HL-60 (cell line): ENCODE measurements at regions not wholly inside any gene's neighbourhood (a gene's known extent, or its start where the extent isn't known, plus 50 kb on each side); places are given as distances from the start of the nearest gene placed in this dataset.

Experiments
- DNase-seq, 2 experiments: peaks; one replicate each; pipeline ENCODE4 v3.0.0-alpha.2; 2010 to 2020; ENCODE audit warnings: low read depth in 1 of 2, low spot score in 1 of 2
- H3K27ac ChIP-seq: fragments of 250-450 bp; sonication (Bioruptor Pico); replicated peaks from 2 replicates; pipeline ENCODE4 v1.5.1; 2020; ENCODE audit warnings: mild to moderate bottlenecking, moderate library complexity
- H3K27me3 ChIP-seq: fragments of 250-450 bp; sonication (Bioruptor Pico); 2 replicates; pipeline ENCODE4 v1.5.1; 2021; ENCODE audit warnings: mild to moderate bottlenecking, moderate library complexity; ENCODE audit not compliant: insufficient read depth, poor library complexity, severe bottlenecking
- H3K4me3 ChIP-seq: replicated peaks from 2 replicates; pipeline ENCODE4 v1.5.1; 2011; ENCODE audit warnings: mild to moderate bottlenecking, control low read depth, low read length; ENCODE audit not compliant: insufficient read depth
- GABPA ChIP-seq: IDR thresholded peaks from 2 replicates; pipeline ENCODE4 v1.6.1; 2012; ENCODE audit warnings: low read depth
- POLR2AphosphoS5 ChIP-seq: IDR thresholded peaks from 2 replicates; pipeline ENCODE4 v1.6.1; 2012; ENCODE audit warnings: low read depth
- SPI1 ChIP-seq: IDR thresholded peaks from 2 replicates; pipeline ENCODE4 v1.6.1; 2012; ENCODE audit warnings: low read depth, mild to moderate bottlenecking, borderline replicate concordance
- TF ChIP-seq, protein P1 (sequence below): IDR thresholded peaks from 2 replicates; pipeline ENCODE4 v1.6.1; 2012; ENCODE audit warnings: low read depth; ENCODE audit not compliant: insufficient replicate concordance
- TF ChIP-seq, protein P2 (sequence below): IDR thresholded peaks from one replicate; pipeline ENCODE4 v1.5.1; 2011; ENCODE audit warnings: low read length, control low read depth, inconsistent platforms; ENCODE audit not compliant: insufficient read depth

DNA sequence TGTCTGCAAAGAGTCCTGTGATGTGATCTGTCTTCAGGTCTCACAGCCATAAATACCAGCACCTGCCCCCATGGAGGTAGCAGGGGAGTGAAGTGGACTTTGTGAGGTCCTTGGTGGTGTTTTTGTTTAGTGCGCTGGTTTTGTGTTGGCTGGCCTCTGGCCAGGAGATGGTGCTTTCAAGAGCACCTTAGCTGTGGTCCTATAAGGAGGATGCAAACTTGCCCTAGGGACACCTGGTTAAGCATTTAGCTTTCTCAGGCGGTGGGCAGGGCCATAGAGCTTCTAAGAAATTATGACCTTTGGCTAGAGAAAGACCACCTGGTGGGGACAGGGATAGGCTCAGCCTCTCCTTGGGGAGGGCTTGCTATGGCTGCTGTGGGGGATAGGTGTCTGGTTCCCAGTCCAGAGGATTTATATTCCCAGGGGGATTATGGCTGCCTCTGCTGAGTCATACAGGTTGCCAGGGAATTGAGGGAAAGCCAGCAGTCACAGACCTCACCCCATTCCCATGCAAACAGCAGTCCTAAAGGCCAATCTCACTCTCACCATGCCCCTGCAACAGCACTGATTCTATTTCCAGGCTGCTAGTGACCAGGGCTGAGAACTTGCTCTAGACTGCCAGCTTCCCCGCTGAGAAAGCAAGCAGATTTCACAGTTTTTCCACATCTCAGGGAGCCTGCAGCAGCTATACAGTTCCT, 259.3 kb downstream of the TFAP2B start:
- Histone ChIP-seq H3K27ac (no peak overlapping the region), H3K27me3 (no peaks in the 10 kb centered on the region), H3K4me3 (no peak overlapping the region)
- TF ChIP-seq GABPA (no peak), SPI1 (no peak), POLR2AphosphoS5 (no peak)
- TF ChIP-seq, protein P1, sequence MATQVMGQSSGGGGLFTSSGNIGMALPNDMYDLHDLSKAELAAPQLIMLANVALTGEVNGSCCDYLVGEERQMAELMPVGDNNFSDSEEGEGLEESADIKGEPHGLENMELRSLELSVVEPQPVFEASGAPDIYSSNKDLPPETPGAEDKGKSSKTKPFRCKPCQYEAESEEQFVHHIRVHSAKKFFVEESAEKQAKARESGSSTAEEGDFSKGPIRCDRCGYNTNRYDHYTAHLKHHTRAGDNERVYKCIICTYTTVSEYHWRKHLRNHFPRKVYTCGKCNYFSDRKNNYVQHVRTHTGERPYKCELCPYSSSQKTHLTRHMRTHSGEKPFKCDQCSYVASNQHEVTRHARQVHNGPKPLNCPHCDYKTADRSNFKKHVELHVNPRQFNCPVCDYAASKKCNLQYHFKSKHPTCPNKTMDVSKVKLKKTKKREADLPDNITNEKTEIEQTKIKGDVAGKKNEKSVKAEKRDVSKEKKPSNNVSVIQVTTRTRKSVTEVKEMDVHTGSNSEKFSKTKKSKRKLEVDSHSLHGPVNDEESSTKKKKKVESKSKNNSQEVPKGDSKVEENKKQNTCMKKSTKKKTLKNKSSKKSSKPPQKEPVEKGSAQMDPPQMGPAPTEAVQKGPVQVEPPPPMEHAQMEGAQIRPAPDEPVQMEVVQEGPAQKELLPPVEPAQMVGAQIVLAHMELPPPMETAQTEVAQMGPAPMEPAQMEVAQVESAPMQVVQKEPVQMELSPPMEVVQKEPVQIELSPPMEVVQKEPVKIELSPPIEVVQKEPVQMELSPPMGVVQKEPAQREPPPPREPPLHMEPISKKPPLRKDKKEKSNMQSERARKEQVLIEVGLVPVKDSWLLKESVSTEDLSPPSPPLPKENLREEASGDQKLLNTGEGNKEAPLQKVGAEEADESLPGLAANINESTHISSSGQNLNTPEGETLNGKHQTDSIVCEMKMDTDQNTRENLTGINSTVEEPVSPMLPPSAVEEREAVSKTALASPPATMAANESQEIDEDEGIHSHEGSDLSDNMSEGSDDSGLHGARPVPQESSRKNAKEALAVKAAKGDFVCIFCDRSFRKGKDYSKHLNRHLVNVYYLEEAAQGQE = no peak
- TF ChIP-seq, protein P2, sequence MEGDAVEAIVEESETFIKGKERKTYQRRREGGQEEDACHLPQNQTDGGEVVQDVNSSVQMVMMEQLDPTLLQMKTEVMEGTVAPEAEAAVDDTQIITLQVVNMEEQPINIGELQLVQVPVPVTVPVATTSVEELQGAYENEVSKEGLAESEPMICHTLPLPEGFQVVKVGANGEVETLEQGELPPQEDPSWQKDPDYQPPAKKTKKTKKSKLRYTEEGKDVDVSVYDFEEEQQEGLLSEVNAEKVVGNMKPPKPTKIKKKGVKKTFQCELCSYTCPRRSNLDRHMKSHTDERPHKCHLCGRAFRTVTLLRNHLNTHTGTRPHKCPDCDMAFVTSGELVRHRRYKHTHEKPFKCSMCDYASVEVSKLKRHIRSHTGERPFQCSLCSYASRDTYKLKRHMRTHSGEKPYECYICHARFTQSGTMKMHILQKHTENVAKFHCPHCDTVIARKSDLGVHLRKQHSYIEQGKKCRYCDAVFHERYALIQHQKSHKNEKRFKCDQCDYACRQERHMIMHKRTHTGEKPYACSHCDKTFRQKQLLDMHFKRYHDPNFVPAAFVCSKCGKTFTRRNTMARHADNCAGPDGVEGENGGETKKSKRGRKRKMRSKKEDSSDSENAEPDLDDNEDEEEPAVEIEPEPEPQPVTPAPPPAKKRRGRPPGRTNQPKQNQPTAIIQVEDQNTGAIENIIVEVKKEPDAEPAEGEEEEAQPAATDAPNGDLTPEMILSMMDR = no peak
- no peak for DNase-seq

DNA sequence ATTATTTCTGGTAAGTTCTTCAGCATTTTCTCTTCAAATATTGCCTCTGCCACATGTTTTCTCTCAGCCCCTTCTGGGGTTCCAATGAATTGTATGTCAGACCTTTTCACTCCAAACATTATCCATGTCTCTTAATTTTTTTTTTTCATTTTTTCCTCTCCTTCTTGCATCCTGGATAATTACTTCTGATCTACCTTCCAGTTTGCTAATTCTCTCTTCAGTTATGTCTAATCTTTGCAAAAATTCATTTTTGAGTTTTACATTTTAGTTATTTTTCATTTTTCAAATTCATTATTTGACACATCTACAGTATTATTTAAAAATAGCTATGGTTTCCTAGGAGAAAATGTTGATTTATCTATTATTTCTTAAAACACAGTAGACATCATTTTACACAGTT, 271.7 kb downstream of the TFAP2B start:
- Histone ChIP-seq H3K27ac (no peak overlapping the region), H3K4me3 (no peak overlapping the region), H3K27me3 (no peaks in the 10 kb centered on the region)
- TF ChIP-seq SPI1 (no peak), POLR2AphosphoS5 (no peak), GABPA (no peak)
- TF ChIP-seq, protein P1 = no peak
- TF ChIP-seq, protein P2 = no peak
- no peak for DNase-seq

- TF ChIP-seq GABPA = no peak
- TF ChIP-seq, protein P2 = no peak
- no peak for TF ChIP-seq SPI1
- TF ChIP-seq, protein P1 = no peak
- no peak for TF ChIP-seq POLR2AphosphoS5
- DNase-seq = no peak
- Histone ChIP-seq H3K27ac (no peak overlapping the region), H3K27me3 (no peaks in the 10 kb centered on the region), H3K4me3 (no peak overlapping the region)
Measured at GRCh38 chr6:51093871-51094270, 275.2 kb downstream of the TFAP2B start.
